HS-27A (cell line): ENCODE measurements at regions not wholly inside any gene's neighbourhood (a gene's known extent, or its start where the extent isn't known, plus 50 kb on each side); places are given as distances from the start of the nearest gene placed in this dataset.
A peak's percentile ranks its signal among the peaks of the same experiment; 100 is the strongest.

Experiments
- DNase-seq: peaks from one replicate; pipeline ENCODE4 v3.0.0-alpha.2; 2012; ENCODE audit warnings: low read depth, missing footprints

GRCh38 chr4:24637173-24637572, 52.8 kb upstream of the DHX15 start:
- DNase-seq = no peak

- DNase-seq = no peak
Measured at GRCh38 chr4:24638396-24638875, 54.1 kb upstream of the DHX15 start.

- DNase-seq = no peak
Measured at GRCh38 chr4:24639714-24640113, 55.4 kb upstream of the DHX15 start.

- DNase-seq = no peak
Measured at GRCh38 chr4:24640366-24640765, 56.0 kb upstream of the DHX15 start.

- peak; percentile 82 for DNase-seq
Measured at GRCh38 chr4:24642981-24643547, 58.7 kb upstream of the DHX15 start.

GRCh38 chr4:24643774-24644520, 59.6 kb upstream of the DHX15 start:
- DNase-seq = no peak

- DNase-seq = no peak
Measured at GRCh38 chr4:24644983-24645764, 60.8 kb upstream of the DHX15 start.

- DNase-seq = no peak
Measured at GRCh38 chr4:24645765-24646550, 61.6 kb upstream of the DHX15 start.

- no peak for DNase-seq
Measured at GRCh38 chr4:24646798-24647460, 62.6 kb upstream of the DHX15 start.

GRCh38 chr4:24650849-24651640, 66.7 kb upstream of the DHX15 start:
- no peak for DNase-seq

- no peak for DNase-seq
Measured at GRCh38 chr4:24655326-24655725, 71.0 kb upstream of the DHX15 start.

GRCh38 chr4:24655971-24656370, 71.6 kb upstream of the DHX15 start:
- DNase-seq = no peak

GRCh38 chr4:24656906-24657305, 72.6 kb upstream of the DHX15 start:
- DNase-seq = no peak

GRCh38 chr4:24657768-24658617, 73.6 kb upstream of the DHX15 start:
- DNase-seq = peak; percentile 40

GRCh38 chr4:24659241-24659961, 75.0 kb upstream of the DHX15 start:
- DNase-seq = no peak

GRCh38 chr4:24662056-24662455, 77.7 kb upstream of the DHX15 start:
- DNase-seq = no peak

- DNase-seq = no peak
Measured at GRCh38 chr4:24662542-24662941, 78.2 kb upstream of the DHX15 start.

- DNase-seq = no peak
Measured at GRCh38 chr4:24664956-24665355, 80.6 kb upstream of the DHX15 start.

- DNase-seq = no peak
Measured at GRCh38 chr4:24666316-24666715, 82.0 kb upstream of the DHX15 start.
